Breast epithelium (tissue), 3 donors: ENCODE measurements at regions not wholly inside any gene's neighbourhood (a gene's known extent, or its start where the extent isn't known, plus 50 kb on each side); places are given as distances from the start of the nearest gene placed in this dataset.

ENCODE experiments used
- POLR2A ChIP-seq: fragments of 450-650 bp; IDR thresholded peaks from one replicate; pipeline ENCODE4 v1.6.1; 2016; ENCODE audit warnings: antibody characterized with exemption, mild to moderate bottlenecking, moderate library complexity
- POLR2AphosphoS5 ChIP-seq, 3 donors: sonication (generic); formaldehyde crosslinking; IDR thresholded peaks; one replicate each; pipeline ENCODE4 v1.6.1; 2017; ENCODE audit warnings: antibody characterized with exemption in 3 of 3
- TF ChIP-seq, protein P1 (sequence below), 3 donors: fragments of 450-650 bp; IDR thresholded peaks; one replicate each; pipeline ENCODE4 v1.5.1; 2016 to 2017; ENCODE audit warnings: antibody characterized with exemption in 3 of 3, mild to moderate bottlenecking in 3 of 3, moderate library complexity in 3 of 3

- TF ChIP-seq, protein P1, sequence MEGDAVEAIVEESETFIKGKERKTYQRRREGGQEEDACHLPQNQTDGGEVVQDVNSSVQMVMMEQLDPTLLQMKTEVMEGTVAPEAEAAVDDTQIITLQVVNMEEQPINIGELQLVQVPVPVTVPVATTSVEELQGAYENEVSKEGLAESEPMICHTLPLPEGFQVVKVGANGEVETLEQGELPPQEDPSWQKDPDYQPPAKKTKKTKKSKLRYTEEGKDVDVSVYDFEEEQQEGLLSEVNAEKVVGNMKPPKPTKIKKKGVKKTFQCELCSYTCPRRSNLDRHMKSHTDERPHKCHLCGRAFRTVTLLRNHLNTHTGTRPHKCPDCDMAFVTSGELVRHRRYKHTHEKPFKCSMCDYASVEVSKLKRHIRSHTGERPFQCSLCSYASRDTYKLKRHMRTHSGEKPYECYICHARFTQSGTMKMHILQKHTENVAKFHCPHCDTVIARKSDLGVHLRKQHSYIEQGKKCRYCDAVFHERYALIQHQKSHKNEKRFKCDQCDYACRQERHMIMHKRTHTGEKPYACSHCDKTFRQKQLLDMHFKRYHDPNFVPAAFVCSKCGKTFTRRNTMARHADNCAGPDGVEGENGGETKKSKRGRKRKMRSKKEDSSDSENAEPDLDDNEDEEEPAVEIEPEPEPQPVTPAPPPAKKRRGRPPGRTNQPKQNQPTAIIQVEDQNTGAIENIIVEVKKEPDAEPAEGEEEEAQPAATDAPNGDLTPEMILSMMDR (IDR thresholded peaks at IDR 0.05) = no peak
- TF ChIP-seq POLR2AphosphoS5 (IDR thresholded peaks at IDR 0.05) (no peak), POLR2A (no peak)
Observed at GRCh38 chr18:68418226-68418868, 296.6 kb downstream of the TMX3 start.
